ENCODE measurements at regions not wholly inside any gene's neighbourhood (a gene's known extent, or its start where the extent isn't known, plus 50 kb on each side); places are given as distances from the start of the nearest gene placed in this dataset.
"Not testable (repeated sequence)": the region's sequence is repeated elsewhere in the genome, so short reads cannot be mapped to it uniquely, and the experiment has no call there.

DNA sequence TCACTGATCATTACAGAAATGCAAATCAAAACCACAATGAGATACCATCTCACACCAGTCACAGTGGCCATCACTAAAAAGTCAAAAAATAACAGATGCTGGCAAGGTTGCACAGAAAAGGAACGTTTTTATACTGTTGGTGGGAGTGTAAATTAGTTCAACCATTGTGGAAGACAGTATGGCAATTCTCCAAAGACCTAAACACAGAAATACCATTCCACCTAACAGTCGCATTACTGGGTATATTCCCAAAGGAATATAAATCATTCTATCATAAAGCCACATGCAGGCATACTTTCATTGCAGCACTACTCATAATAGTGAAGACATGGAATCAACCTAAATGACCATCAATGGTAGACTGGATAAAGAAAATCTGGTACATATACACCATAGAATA, 83.2 kb upstream of the ARID5B start:
- DNase-seq (ENCODE audit: low spot score) = not testable (repeated sequence)

DNA sequence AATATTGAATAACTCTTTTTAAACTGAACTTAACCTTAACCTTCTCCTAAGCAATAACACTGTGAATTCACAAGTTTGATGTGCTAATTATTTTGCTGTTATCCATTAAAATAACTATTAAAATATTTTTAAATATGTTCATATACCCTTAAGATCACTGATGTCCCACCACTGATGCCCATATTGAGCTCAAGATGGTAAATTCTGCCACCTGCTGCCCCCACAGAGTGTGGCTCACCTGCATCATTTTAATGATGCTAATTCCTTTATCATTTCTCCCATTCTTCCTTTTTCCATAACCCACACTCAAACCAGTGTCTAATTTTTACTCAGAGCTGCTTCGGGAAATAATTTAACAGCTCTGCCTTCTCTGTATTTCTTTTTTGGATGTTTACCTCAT, 82.3 kb upstream of the ARID5B start:
- DNase-seq (ENCODE audit: low spot score) = no peak

DNA sequence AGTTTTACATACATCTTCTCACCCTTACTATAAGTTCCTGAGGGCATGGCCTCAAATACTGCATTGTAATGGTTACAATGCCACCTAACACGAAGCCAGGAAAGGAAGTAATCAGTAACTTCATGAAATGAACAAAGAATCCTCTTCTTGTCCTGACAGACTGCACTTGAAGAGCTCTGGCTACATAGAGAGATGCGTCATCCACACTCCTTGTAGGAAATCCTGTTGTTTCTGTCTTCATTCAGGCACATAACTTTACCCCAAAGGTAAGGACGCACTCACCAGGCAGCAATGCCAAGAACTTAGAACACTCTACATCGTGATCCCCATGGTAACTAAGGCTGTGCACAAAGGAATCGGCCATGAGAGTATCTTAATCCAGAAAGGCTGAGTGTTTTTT, 80.3 kb upstream of the ARID5B start:
- DNase-seq (ENCODE audit: low spot score) = peak; percentile 85

DNA sequence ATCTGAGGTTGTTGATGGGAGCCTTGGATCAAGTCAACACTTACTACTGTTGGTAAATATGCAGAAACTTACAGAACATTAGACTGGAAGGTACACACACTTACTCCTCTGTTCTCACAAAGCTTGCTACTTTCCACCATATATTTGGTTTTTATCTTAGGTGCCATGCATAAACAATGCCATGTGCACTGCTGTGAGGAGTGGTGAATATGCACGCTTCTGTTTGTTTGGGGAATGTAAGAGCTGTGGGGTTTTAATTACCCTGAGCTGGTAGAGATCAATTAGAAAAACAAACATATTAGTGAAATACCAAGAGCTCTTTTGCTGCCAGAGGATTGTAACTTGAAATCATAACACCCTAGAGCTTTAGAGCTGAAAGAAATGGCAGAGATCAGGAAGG, 79.8 kb upstream of the ARID5B start:
- DNase-seq (ENCODE audit: low spot score) = no peak

DNA sequence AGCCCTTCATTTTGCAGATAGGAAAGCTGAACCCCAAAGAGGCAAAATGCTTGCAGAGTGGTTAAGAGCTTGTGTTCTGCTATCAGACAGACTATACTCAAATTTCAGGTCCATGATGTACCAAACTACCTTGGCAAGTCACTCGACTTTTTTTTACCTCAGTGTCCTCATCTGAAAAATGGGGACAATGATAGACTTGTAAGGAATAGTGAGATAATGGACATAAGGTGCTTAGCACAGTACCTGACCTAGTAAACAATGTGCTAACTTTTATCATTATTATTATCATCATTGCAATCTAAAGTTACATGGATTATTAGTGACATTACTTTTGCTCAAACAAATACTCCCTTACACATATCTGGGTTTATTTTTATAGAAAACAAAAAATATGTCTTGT, 79.4 kb upstream of the ARID5B start:
- DNase-seq (ENCODE audit: low spot score) = no peak

DNA sequence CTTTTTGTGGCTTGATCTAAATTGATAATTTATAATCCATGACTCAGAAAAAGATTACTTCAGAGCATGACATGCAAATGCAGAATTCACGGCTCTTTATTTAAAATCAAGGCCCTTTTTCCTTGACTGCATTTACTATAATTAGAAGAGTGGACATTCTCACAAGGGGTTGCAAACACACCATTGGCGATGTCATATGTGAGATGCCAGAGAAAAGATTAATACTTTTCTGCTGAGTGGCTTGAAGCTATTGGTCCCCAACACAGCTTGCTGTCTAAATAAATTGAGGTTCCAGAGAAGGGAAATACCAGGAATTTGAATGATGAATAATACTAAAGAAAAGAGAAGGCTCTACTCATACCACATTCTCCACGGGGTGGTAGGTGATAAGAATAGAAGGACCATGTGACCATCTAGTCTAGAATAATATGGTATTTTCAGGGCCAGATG, 78.7 kb upstream of the ARID5B start:
- peak; percentile 85 for DNase-seq (ENCODE audit: low spot score)

DNA sequence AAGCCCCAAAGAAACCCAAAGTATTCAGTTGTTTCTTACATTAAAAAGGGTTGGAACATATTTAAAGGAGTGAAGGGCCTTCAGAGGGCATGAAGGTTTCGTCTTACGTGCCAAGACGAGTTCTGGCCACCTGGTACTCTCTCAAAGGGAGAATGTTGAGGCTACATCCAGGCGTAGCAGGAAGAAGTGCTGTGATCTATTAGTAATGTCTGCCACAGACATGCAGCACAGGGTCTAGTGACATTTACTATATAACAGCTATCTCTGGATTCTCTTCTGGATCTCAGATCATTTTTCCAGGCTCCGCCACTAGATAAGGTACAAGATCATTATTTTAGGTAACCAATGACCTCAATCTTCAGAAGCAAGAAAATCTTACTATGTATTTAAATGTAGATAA, 76.5 kb upstream of the ARID5B start:
- DNase-seq (ENCODE audit: low spot score) = no peak

DNA sequence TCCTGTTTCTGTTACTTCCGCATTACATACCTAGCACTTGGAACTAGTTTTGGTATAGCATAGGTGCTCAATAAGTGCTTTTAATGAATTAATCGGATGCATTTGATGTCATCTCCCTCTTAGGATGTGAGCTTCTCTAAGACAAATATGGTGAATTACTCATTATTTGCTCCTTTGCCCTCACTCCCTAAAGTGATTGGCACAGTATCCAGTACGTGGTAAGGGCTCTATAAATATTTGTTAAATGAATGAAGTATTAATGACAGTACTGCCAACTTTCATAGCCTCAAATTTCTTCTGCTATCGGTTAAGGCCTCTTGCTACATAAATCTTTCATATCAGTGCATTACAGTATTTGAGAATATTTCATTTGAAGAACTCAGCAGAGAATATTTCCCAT, 75.9 kb upstream of the ARID5B start:
- DNase-seq (ENCODE audit: low spot score) = no peak

DNA sequence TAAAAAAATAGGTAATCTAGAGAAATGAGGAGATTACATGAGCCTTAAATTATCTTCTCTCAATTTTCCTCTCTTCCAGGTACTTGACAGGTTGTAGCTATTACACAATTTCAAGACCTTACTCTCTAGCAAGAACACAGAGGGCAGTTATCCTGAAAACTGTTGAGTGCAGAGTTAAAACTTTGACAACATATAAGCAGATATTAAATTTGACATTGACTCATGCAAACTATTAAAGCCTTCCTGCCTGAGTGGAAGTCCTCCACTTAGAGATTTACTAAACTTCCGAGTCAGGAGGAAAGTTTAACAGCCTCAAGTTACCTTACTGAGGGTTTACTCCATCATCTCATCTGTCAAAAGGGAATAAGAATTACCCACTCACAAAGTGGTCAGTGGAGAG, 73.5 kb upstream of the ARID5B start:
- no peak for DNase-seq (ENCODE audit: low spot score)

DNA sequence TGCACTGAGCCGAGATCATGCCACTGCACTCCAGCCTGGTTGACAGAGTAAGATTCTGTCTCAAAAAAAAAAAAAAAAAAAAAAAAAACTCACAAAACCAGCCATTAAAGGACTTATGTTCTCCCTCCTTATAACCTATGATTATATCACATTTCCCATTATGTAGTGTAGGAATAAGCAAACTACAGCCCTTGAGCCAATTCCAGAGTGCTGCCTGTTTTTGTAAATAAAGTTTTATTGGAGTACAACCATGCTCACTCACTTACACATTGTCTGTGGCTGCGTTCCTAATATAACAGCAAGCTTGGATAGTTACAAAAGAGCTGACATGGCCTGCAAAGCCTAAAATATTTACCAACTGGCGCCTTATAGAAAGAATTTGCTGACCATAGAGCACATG, 72.7 kb upstream of the ARID5B start:
- DNase-seq (ENCODE audit: low spot score) = no peak

DNA sequence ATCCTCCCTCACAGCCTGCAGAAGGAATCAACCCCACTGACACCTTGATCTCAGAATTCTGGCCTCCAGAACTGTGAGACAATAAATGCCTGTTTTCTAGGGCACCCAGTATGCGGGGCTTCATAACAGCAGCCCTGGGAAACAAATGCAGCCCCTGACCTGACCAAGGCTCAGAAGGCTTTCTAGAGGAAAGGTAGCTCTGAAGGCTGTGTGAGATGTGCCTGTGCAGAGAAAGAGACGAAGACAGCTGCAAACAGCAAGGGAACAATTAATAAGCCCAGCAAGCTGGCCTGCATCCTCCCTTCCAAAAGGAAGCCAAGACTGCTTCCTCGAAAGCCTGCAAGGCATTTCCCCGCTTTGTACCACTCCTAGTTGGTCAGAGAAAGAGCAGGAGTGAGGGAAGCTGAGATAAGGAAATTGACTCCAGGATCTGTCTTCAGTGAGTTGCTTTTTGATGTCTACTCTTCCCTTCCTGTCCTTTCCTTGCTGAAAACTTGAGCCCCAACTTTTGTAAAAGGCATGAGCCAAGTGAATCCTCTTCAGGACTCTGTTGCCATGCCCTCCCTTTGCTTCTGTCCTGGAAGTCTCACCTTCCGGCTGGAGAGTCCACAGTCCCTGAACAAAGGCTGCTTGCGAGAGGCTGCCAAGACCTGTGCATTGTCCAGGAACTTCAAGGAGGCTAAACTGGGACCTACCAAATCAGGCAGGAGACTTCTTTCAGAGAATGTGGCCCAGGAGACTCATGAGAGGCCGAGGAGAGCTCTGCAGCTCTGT, 71.2 kb upstream of the ARID5B start:
- no peak for DNase-seq (ENCODE audit: low spot score)

DNA sequence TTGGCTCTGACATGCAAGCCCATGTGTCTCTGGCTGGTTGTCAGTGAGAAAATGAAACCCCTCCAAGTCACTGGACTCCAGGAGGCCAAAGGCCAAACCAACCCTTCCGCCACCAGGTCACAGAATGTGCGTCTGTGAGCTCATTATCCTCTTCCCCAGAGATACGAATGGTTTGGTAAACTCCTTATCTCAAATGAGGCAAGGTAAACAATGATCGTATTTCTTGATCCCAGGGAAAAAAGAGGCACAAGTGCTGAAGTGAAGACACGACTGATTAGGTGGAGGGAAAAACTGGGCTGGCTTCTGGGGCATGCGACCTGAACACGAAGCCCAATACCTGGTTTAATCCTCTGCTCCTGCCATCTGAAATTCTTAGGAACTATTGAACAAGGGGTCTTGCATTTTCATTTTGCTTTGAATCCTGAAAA, 70.6 kb upstream of the ARID5B start:
- no peak for DNase-seq (ENCODE audit: low spot score)

DNA sequence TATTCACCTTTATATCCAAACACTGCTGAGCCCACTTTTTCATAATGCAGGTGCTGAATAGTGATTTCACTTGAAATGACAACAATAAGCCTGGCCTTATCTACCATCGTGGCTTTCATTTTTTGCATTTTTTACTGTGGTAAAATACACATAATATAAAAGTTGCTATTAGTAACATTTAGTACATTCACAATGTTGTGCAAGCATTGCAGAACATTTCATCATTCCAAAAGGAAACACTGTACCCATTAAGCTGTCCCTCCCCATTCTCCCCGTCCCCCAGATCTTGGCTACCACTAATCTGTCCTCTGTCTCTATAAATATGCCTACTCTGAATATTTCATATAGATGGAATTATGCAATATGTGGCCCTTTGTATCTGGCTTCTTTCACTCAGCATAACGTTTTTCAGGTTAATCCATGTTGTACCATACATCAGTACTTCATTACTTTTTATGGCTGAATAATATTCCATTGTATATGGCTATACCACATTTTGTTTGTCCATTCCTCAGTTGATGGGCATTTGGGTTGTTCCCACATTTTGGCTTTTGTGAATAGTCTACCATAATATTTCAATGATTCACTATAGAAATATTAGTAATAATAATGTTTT, 68.5 kb upstream of the ARID5B start:
- DNase-seq (ENCODE audit: low spot score) = no peak

DNA sequence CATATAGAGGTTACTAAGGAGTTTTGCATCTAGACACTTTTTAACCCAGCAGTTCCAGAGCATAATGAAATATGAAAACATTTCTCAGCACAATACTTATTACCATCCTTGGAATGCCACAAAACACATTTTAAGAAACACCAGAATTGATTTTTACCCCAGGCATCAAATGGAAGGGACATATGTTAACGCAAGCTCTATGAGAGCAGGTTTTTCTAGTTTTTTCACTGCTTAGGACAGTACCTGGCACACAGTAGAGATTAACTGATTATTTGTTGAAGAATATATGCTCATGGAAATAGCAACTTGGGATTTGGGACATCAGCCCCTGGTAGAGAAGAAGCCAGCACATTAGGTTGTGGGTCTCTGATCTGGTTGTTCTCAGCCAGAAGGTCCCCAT, 67.0 kb upstream of the ARID5B start:
- DNase-seq (ENCODE audit: low spot score) = no peak

DNA sequence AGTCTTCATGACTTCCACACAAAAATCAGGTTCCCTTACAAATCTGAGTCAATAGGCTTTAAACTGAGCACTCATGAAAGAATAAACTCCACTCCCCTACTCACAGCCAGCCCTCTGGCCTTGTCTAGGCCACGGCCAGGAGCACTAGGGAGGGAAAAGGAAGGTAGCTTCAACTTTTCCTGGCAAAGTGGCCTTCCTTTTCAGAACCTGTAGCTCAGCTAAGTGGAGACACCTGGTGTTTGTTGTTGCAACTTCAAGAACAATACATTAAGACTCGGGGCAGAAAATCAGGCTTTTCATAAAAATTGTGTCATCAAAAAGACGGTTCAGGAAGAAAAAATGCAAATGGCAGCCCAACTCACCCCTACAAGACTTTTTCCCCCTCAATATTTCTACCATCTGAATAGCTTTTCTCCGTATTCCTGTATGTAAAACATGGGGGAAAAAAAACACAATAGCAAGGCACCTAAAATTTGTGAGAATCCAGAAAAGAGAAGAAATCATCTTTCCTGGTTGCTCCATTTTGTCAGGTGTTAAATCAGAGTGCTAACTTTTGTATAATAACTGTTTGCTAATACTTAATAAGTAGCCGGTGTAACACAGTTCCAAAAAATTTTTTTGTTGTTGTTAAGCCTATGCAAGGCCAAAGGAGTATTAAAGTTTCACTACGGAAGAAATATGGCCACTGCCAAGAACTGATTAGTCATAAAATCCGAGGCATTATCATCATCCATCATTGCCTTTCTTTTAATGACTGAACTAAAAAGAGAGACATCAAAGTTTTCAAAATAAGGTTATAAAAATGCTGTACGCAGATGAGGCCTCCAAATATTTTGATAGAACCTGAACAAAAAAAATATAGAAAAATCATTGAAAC, 66.2 kb upstream of the ARID5B start:
- peak; percentile 83 for DNase-seq (ENCODE audit: low spot score)

DNA sequence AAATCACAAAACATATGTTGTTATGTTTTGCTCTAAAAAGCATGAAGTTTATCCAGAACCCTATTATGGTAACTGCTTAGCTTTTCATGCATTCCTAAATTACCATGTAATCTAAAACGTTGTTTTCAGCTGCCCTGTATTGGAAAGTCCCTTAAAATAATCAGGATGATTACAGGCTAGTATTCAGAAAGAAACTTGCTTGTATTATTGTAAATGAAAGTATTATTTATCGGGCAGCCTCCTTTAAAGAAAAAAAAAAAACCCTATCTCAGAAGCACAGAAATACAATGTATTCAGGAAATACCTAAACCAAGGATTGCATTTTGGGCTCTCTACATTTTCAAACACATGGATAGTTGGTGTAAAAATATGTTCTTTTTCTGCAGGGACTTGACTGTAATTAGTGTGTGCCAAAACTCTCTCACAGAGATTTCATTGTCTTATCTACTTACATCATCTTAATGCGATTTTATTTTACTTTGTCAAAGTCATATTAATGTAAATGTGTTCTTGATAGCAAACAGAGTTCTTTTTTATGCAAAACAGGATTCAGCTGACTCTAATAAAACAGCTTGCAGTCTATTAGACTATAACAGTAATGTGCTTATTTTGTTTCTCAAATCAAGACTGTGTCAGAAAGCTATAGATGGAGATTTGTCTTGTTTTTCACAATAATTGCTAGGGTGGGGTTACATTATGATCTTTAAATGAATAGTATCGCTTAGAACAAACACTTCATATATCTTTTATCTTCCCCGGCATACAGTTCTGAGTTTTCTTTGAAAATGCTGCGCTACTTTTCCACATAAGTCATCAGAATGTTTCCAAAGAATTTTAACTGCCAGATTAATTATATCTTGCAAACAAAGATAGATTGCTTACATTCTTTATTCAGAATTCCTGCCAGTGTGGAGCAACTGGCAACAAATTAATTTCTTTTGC, 65.3 kb upstream of the ARID5B start:
- DNase-seq (ENCODE audit: low spot score) = peak; percentile 69

DNA sequence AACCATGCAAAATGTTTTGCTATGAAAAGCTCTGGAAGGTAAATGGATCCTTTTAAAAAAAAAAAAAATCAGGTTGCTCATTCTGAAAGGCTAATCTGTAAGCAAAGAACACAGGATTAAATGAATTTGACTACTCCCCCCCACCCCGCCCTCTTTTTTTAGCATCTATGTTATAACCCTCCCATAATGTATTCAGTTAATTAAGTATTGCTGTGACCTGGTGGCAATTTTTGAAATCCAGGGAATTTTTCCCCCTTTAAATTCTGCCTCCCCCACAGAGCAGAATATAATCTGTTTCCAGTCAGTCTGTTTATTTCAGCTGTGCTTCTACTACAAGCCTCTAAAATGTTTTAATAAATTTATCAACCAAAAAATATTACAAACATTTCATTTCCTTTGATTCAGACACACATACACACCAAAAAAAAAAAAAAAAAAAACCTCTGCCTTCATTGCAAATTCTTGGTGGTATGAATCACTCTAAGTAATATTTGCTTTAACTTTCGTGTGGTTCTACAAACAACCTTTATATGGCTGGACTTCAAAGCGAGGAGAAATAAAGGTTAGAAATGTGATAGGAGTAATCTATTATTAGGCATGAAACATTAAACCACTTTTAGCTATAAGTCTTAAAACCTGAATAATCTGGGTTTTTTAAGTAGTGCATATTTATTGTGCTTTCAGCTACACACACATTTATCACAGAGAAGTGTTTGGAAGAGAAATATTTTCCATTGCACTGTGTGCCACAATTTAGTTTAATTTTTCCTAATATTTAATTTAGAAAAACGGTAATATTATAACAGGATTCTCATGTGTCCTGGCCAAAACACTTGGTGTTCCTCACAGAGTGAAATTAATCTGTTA, 64.4 kb upstream of the ARID5B start:
- DNase-seq (ENCODE audit: low spot score) = peak; percentile 85

DNA sequence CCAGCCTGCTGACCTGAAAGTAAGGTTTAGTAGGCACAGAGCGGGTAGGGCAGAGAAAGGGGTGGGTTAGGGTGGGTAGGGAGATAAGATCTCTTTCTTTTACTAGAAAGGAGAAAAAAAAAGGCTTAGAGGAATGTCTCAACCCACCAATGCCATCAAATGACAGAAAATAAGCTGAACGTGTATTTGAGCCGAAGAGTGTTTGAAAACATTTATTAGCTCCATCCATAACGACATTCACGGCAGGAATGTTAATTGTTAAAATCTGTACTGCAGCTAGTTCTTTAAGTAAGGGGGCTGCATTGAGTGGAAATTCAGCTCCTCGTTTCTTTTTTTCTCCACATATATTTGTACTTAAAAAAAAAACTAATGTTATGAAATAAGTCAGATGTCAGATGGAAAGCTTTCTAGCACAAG, 63.7 kb upstream of the ARID5B start:
- DNase-seq (ENCODE audit: low spot score) = peak; percentile 50

DNA sequence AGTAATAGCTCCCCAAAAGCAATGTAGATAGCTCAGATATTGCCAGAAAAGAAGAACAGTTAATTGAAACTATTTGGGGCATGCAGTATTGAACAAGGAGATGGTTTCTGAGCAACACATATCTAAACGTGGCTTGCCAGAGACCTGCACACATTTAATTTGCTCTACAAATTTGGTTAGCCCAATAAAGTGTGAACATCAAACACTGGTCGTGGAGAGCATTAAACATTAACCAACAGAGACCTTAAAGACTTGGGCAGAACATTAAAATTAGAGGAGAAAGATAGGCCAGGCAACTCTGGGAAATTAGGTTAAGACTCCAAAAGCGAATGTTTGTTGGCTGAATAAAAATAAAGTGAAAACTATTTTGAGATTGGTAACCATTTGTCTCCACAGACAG, 61.6 kb upstream of the ARID5B start:
- no peak for DNase-seq (ENCODE audit: low spot score)

DNA sequence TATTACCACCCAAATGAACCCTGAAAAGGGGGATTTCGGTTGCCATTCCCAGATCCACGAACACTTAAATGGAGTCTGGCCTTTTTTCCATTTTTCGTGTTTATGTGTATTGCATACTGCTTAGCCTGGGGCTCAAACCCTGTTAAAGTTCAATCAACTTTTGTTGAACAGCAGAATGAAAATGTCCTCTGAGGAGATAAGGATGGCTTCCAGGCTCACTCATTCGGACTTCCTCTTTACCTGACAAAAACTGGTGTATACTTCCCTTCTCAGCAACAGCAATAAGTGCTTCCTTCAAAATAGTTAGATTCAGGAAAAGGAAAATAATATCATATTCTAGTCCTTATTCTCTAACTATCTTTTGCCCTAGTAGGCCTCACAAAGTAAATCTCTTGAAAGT, 61.1 kb upstream of the ARID5B start:
- DNase-seq (ENCODE audit: low spot score) = no peak
